ENCODE measurements at regions not wholly inside any gene's neighbourhood (a gene's known extent, or its start where the extent isn't known, plus 50 kb on each side); places are given as distances from the start of the nearest gene placed in this dataset.

GRCh38 chr3:103909395-103909794 lies 1457.3 kb upstream of the ALCAM start:
- no peak for TF ChIP-seq CTCF (IDR thresholded peaks at IDR 0.05; ENCODE audit: insufficient read depth in 1 of 2, low read depth in 1 of 2, low read length in 1 of 2, severe bottlenecking in 1 of 2, unreplicated experiment in 1 of 2)
- DNase-seq, result no peak
- intact Hi-C loops (cut with micrococcal nuclease; ENCODE audit: unreplicated experiment), result no loop called here
- Mint-ChIP-seq H3K4me1 (ENCODE audit: low read depth, unreplicated experiment) (no peaks in the 10 kb centered on the region), H3K4me3 (ENCODE audit: unreplicated experiment) (no peak overlapping the region), H3K27me3 (ENCODE audit: insufficient read depth, unreplicated experiment) (no peaks in the 10 kb centered on the region), H3K36me3 (ENCODE audit: insufficient read depth, unreplicated experiment) (no peaks in the 10 kb centered on the region), H3K9me3 (ENCODE audit: unreplicated experiment) (no peaks in the 10 kb centered on the region), H3K27ac (ENCODE audit: unreplicated experiment) (no peak overlapping the region)
- Histone ChIP-seq H3K27me3 (replicated peaks; ENCODE audit: control insufficient read depth, insufficient read depth, low read length) (no peaks in the 10 kb centered on the region), H3K36me3 (ENCODE audit: control insufficient read depth, insufficient read depth, low read length) (no peaks in the 10 kb centered on the region), H3K9me3 (no peaks in the 10 kb centered on the region), H3K4me1 (no peaks in the 10 kb centered on the region), H3K4me3 (ENCODE audit: low read depth, low read length) (no peak overlapping the region)
- no TSS peak for BruUV-seq (replicated peaks)
- ChIA-PET CTCF (no interaction called here), POLR2A (no interaction called here)

DNA sequence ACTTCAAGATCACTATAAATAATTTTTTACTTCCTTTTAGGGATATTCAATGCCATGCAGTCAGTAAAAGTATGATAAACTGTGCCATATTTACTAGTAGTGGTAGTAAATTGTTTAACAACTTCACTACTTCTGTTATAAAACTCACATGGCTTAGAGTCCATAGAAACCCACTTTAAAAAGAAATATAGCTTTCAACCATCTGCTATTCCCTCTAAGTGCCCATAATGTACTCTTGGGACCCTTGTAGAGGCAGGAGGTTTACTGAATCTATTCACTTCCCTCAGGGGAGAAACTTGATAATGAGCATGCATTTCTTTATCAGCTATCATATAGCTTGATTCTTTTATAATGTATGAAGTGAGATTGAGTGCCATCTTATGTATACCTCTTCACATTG lies 1448.4 kb upstream of the ALCAM start:
- ChIA-PET CTCF (no interaction called here), POLR2A (no interaction called here)
- H3K9me3 ChIP-seq, result no peaks in the 10 kb centered on the region
- H3K4me1 ChIP-seq, result no peaks in the 10 kb centered on the region
- no peak for DNase-seq
- Mint-ChIP-seq H3K4me1 (ENCODE audit: low read depth, unreplicated experiment) (no peaks in the 10 kb centered on the region), H3K27ac (ENCODE audit: unreplicated experiment) (no peak overlapping the region), H3K9me3 (ENCODE audit: unreplicated experiment) (no peaks in the 10 kb centered on the region), H3K4me3 (ENCODE audit: unreplicated experiment) (no peak overlapping the region), H3K36me3 (ENCODE audit: insufficient read depth, unreplicated experiment) (no peaks in the 10 kb centered on the region), H3K27me3 (ENCODE audit: insufficient read depth, unreplicated experiment) (no peaks in the 10 kb centered on the region)
- intact Hi-C loops (cut with micrococcal nuclease; ENCODE audit: unreplicated experiment), result no loop called here
- BruUV-seq (replicated peaks), result no TSS peak
- H3K27me3 ChIP-seq (replicated peaks; ENCODE audit: control insufficient read depth, insufficient read depth, low read length), result no peaks in the 10 kb centered on the region
- no peak for TF ChIP-seq CTCF (IDR thresholded peaks at IDR 0.05; ENCODE audit: insufficient read depth in 1 of 2, low read depth in 1 of 2, low read length in 1 of 2, severe bottlenecking in 1 of 2, unreplicated experiment in 1 of 2)
- no peaks in the 10 kb centered on the region for H3K36me3 ChIP-seq (ENCODE audit: control insufficient read depth, insufficient read depth, low read length)
- H3K4me3 ChIP-seq (ENCODE audit: low read depth, low read length), result no peak overlapping the region

- DNase-seq, result no peak
- no peaks in the 10 kb centered on the region for H3K36me3 Mint-ChIP-seq (ENCODE audit: insufficient read depth, unreplicated experiment)
- no peaks in the 10 kb centered on the region for H3K27me3 ChIP-seq (replicated peaks; ENCODE audit: control insufficient read depth, insufficient read depth, low read length)
- H3K4me3 Mint-ChIP-seq (ENCODE audit: unreplicated experiment), result no peak overlapping the region
- no peaks in the 10 kb centered on the region for H3K9me3 Mint-ChIP-seq (ENCODE audit: unreplicated experiment)
- H3K27ac Mint-ChIP-seq (ENCODE audit: unreplicated experiment), result no peak overlapping the region
- H3K4me1 Mint-ChIP-seq (ENCODE audit: low read depth, unreplicated experiment), result no peaks in the 10 kb centered on the region
- POLR2A ChIA-PET, result no interaction called here
- no TSS peak for BruUV-seq (replicated peaks)
- no peaks in the 10 kb centered on the region for H3K4me1 ChIP-seq
- H3K27me3 Mint-ChIP-seq (ENCODE audit: insufficient read depth, unreplicated experiment), result no peaks in the 10 kb centered on the region
- no peaks in the 10 kb centered on the region for H3K9me3 ChIP-seq
- TF ChIP-seq CTCF (IDR thresholded peaks at IDR 0.05; ENCODE audit: insufficient read depth in 1 of 2, low read depth in 1 of 2, low read length in 1 of 2, severe bottlenecking in 1 of 2, unreplicated experiment in 1 of 2), result peak in 1 of 2 experiments; percentile 9
- CTCF ChIA-PET, result no interaction called here
- intact Hi-C loops (cut with micrococcal nuclease; ENCODE audit: unreplicated experiment), result no loop called here
- no peak overlapping the region for H3K4me3 ChIP-seq (ENCODE audit: low read depth, low read length)
- H3K36me3 ChIP-seq (ENCODE audit: control insufficient read depth, insufficient read depth, low read length), result no peaks in the 10 kb centered on the region
Observed at GRCh38 chr3:103919327-103919726, 1447.4 kb upstream of the ALCAM start.

All from Caco-2 (cell line).